GM20000 (cell line): ENCODE measurements at regions not wholly inside any gene's neighbourhood (a gene's known extent, or its start where the extent isn't known, plus 50 kb on each side); places are given as distances from the start of the nearest gene placed in this dataset.

Experiments used
- DNase-seq: peaks from one replicate; pipeline ENCODE4 v3.0.0; 2012; ENCODE audit warnings: low spot score
- CTCF ChIP-seq: IDR thresholded peaks from 2 replicates; pipeline ENCODE4 v1.5.1; 2012; ENCODE audit warnings: mild to moderate bottlenecking, control low read depth; ENCODE audit errors: extremely low read depth, missing control alignments

- no peak for TF ChIP-seq CTCF
- no peak for DNase-seq
These were observed 65.1 kb upstream of the TTC34 start for GRCh38 chr1:2866422-2867086.

- DNase-seq = no peak
- no peak for TF ChIP-seq CTCF
These were observed 65.6 kb upstream of the TTC34 start for GRCh38 chr1:2867087-2867425.

GRCh38 chr1:2867861-2868260 lies 66.4 kb upstream of the TTC34 start:
- DNase-seq = no peak
- no peak for TF ChIP-seq CTCF

DNA sequence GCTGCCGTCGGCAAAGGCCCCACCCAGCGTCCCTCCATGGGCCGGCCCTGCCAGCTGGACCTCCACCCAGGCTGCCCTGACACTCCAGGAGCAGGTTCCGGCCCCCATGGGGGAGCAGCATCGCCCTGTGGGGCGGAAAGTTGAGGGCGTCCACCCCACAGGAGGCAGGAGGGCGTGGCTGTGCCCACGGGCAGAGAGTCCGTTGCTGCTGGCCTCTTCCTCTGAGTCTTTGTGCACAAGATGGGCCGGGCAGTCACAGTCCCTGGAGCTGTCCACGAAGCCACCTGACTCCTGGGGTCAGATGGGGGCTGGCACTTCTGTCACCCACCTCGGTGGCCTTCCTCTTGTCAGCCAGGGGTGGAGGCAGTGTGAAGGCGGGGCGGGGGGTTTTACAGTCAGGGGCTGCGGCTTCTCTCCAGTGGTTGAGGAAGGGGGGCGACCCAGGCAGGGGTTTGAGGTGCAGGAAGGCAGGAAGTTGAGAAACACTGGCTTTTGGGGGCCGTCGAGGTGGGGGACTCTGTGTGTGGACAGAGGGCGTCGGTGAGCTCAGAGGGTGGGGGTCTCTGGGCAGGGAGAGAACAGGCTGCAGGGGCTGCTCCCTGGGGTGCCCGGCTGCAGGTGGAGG lies 67.2 kb upstream of the TTC34 start:
- TF ChIP-seq CTCF = no peak
- no peak for DNase-seq

DNA sequence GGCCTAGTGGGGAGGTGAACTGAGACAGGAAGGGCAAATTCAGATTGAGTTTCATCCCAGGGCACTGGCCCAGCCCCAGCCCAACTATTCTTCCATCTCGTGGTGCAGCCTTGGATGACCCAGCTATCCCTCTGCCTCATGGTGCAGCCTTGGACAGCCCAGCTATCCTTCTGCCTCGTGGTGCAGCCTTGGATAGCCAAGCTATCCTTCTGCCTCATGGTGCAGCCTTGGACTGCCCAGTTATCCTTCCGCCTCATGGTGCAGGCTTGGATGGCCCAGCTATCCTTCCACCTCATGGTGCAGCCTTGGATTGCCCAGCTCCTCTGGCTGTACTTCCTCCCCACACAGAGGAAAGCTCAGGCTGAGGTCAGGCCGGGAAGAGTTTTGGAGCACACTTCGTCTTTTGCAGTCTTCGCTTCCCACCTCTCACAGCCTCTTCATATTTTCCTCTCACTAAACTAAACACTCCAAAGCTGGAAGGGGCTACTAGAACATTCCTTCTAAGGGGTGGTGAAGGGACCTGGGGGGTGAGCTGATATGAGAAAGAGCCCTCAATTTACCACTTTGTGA lies 69.8 kb upstream of the TTC34 start:
- DNase-seq = no peak

GRCh38 chr1:2874207-2874606 lies 72.7 kb upstream of the TTC34 start:
- TF ChIP-seq CTCF = no peak
- no peak for DNase-seq

More for the DNA sequence above, 69.8 kb upstream of the TTC34 start:
- TF ChIP-seq CTCF = no peak

- TF ChIP-seq CTCF = no peak
- no peak for DNase-seq
These were observed 73.4 kb upstream of the TTC34 start for GRCh38 chr1:2874607-2875480.
